B cell (primary cell): ENCODE measurements at regions not wholly inside any gene's neighbourhood (a gene's known extent, or its start where the extent isn't known, plus 50 kb on each side); places are given as distances from the start of the nearest gene placed in this dataset.
"Not testable (repeated sequence)": the region's sequence is repeated elsewhere in the genome, so short reads cannot be mapped to it uniquely, and the experiment has no call there.

Experiments used
- ATAC-seq: fragments of 200-7000 bp; cut with Tn5 transposase; one replicate; pipeline ENCODE4 v1.10.0; 2021; ENCODE audit warnings: low read depth, mild to moderate bottlenecking, moderate number of reproducible peaks, moderate library complexity
- CTCF ChIA-PET: fragments of 350-600 bp; sonication (Branson Sonifier 250); formaldehyde crosslinking; loops from one replicate; lab custom pipeline; 2021; ENCODE audit warnings: antibody characterized with exemption, inconsistent platforms; lab: Charles Lee
- POLR2A ChIA-PET: fragments of 350-600 bp; sonication (Branson Sonifier 250); formaldehyde crosslinking; loops from one replicate; lab custom pipeline; 2021; ENCODE audit warnings: antibody characterized with exemption; lab: Charles Lee
- DNase-seq: peaks from one replicate; pipeline ENCODE4 v3.0.0; 2013
- H2AFZ ChIP-seq: 2 replicates; pipeline ENCODE4 v1.6.1; 2012; ENCODE audit warnings: mild to moderate bottlenecking, low read depth, low read length; ENCODE audit not compliant: insufficient read depth, poor library complexity, severe bottlenecking
- H3K27ac ChIP-seq, 2 donors: 1 replicate in 1 of 2; 2 replicates in 1 of 2; pipeline ENCODE4 v1.5.1; 2012 to 2013; ENCODE audit warnings: low read length in 2 of 2, mild to moderate bottlenecking in 2 of 2, moderate library complexity in 1 of 2
- H3K27me3 ChIP-seq, 4 experiments: fragments of 200-600 bp in 1 of 4; sonication (generic) in 1 of 4; replicated peaks in 1 of 4; 1 replicate in 2 of 4; 2 replicates in 2 of 4; pipeline versions ENCODE4 v1.6.1 to v1.7.0; 2013 to 2016; ENCODE audit warnings: low read length in 3 of 4, mild to moderate bottlenecking in 2 of 4, mixed read lengths in 1 of 4, moderate library complexity in 1 of 4; ENCODE audit not compliant: insufficient read depth in 4 of 4, control insufficient read depth in 3 of 4; ENCODE audit errors: control extremely low read depth in 1 of 4
- H3K36me3 ChIP-seq, 2 experiments: replicated peaks in 1 of 2; 1 replicate in 1 of 2; 2 replicates in 1 of 2; pipeline versions ENCODE4 v1.6.1 to v1.7.1; 2013; ENCODE audit warnings: low read length in 1 of 2; ENCODE audit not compliant: insufficient read depth in 2 of 2, control insufficient read depth in 1 of 2; ENCODE audit errors: control extremely low read depth in 1 of 2, extremely low read depth in 1 of 2
- H3K4me1 ChIP-seq, 2 donors: fragments of 200-600 bp in 1 of 2; sonication (generic) in 1 of 2; 1 replicate in 1 of 2; 2 replicates in 1 of 2; pipeline versions ENCODE4 v1.5.1 to v1.6.1; 2013 to 2017; ENCODE audit warnings: low read length in 2 of 2; ENCODE audit not compliant: control insufficient read depth in 2 of 2, insufficient read depth in 2 of 2
- H3K4me2 ChIP-seq: replicated peaks from 2 replicates; pipeline ENCODE3; 2012; ENCODE audit warnings: mild to moderate bottlenecking, low read depth, low read length; ENCODE audit not compliant: poor library complexity, severe bottlenecking
- H3K4me3 ChIP-seq, 5 experiments: fragments of 200-600 bp in 1 of 5; sonication (generic) in 1 of 5; 1 replicate in 3 of 5; 2 replicates in 2 of 5; pipeline versions ENCODE4 v1.5.1 to v1.7.0; 2011 to 2016; ENCODE audit warnings: low read length in 4 of 5, mild to moderate bottlenecking in 4 of 5, low read depth in 2 of 5, control low read depth in 1 of 5, moderate library complexity in 1 of 5; ENCODE audit not compliant: insufficient read depth in 1 of 5; ENCODE audit errors: control extremely low read depth in 1 of 5, extremely low read depth in 1 of 5
- H3K79me2 ChIP-seq: fragments of 200-600 bp; sonication (generic); one replicate; pipeline ENCODE4 v1.6.0; 2016; ENCODE audit warnings: low read length; ENCODE audit not compliant: control insufficient read depth, insufficient read depth
- H3K9ac ChIP-seq: fragments of 200-600 bp; sonication (generic); 2 replicates; pipeline ENCODE4 v1.6.1; 2017; ENCODE audit warnings: mild to moderate bottlenecking, low read length, moderate library complexity
- H3K9me3 ChIP-seq, 3 donors: one replicate each; pipeline versions ENCODE4 v1.6.1 to v1.7.1; 2013; ENCODE audit warnings: low read length in 2 of 3; ENCODE audit not compliant: control insufficient read depth in 2 of 3, insufficient read depth in 1 of 3; ENCODE audit errors: control extremely low read depth in 1 of 3
- H4K20me1 ChIP-seq: 2 replicates; pipeline ENCODE4 v1.6.0; 2012; ENCODE audit warnings: mild to moderate bottlenecking, low read length; ENCODE audit not compliant: insufficient read depth, control insufficient read depth, poor library complexity, severe bottlenecking
- H3K27ac Mint-ChIP-seq: one replicate; pipeline ENCODE4 v1.8.0; 2021; ENCODE audit warnings: mixed read lengths
- H3K27me3 Mint-ChIP-seq: one replicate; pipeline ENCODE4 v1.8.0; 2021; ENCODE audit warnings: mixed read lengths
- H3K4me1 Mint-ChIP-seq: one replicate; pipeline ENCODE4 v1.8.0; 2021; ENCODE audit warnings: mixed read lengths
- H3K4me3 Mint-ChIP-seq: one replicate; pipeline ENCODE4 v1.8.0; 2021; ENCODE audit warnings: mixed read lengths
- H3K9me3 Mint-ChIP-seq: one replicate; pipeline ENCODE4 v1.8.0; 2022; ENCODE audit warnings: mixed read lengths; ENCODE audit not compliant: insufficient read depth
- EZH2 ChIP-seq: IDR thresholded peaks from 2 replicates; pipeline ENCODE4 v1.6.1; 2012; ENCODE audit warnings: borderline replicate concordance, low read depth, mild to moderate bottlenecking, moderate library complexity, low read length; ENCODE audit not compliant: insufficient read depth, poor library complexity, severe bottlenecking
- WGBS: methylation state at CpG from one replicate; pipeline ENCODE4 v1.1.5; 2013; ENCODE audit warnings: missing lambda C conversion rate; ENCODE audit not compliant: insufficient coverage; 5-methylcytosine and 5-hydroxymethylcytosine counted together
- intact Hi-C: fragments of 100-400 bp; cut with micrococcal nuclease; formaldehyde crosslinking; loops from one replicate; pipeline ENCODE4 v1.10.0; 2022

DNA sequence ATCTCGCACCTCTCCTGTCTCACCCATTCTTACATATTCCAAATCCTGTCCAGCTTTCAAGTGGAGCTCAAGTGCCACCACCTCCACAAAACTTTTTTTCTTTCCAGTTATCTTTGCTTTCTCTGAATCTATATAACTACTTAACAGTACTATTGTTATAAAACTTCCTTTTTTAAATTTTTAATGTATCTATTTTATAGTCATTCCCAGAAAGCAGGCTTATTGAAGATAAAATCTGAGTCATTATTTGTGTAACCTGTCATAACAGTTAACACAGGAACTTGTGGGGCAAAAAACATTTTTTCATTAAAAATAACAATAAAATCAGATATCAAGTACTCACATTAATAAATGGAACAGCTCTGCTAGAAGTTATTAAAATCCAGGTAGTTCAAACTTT is 73.3 kb upstream of the ALCAM start:
- no peak overlapping the region for H3K4me2 ChIP-seq
- no peaks in the 10 kb centered on the region for H3K27me3 ChIP-seq
- H3K9ac ChIP-seq = no peak overlapping the region
- peaks cover 6% of the 10 kb centered on the region for H3K9me3 Mint-ChIP-seq
- no peaks in the 10 kb centered on the region for H3K79me2 ChIP-seq
- peaks cover 0 to 4% (median 3%) of the 10 kb centered on the region in 3 donors for H3K9me3 ChIP-seq
- no peaks in the 10 kb centered on the region for H4K20me1 ChIP-seq
- no CpG with 5 or more reads among the region's 1 CpG for WGBS
- POLR2A ChIA-PET = no interaction called here
- no peak overlapping the region for H3K4me3 Mint-ChIP-seq
- no peaks in the 10 kb centered on the region for H3K27me3 Mint-ChIP-seq
- DNase-seq = no peak
- CTCF ChIA-PET = no interaction called here
- no peak for TF ChIP-seq EZH2
- no peaks in the 10 kb centered on the region for H3K36me3 ChIP-seq
- no peaks in the 10 kb centered on the region for H3K4me1 Mint-ChIP-seq
- H3K27ac ChIP-seq = no peak overlapping the region
- no peak overlapping the region for H2AFZ ChIP-seq
- intact Hi-C loops = no loop called here
- no peak overlapping the region for H3K27ac Mint-ChIP-seq
- ATAC-seq = no peak
- no peak overlapping the region for H3K4me3 ChIP-seq
- H3K4me1 ChIP-seq = no peaks in the 10 kb centered on the region

- H3K4me3 Mint-ChIP-seq, H3K4me3 ChIP-seq, H3K27me3 Mint-ChIP-seq, ATAC-seq, H3K4me1 Mint-ChIP-seq, CTCF ChIA-PET, H2AFZ ChIP-seq, H3K27ac ChIP-seq, H3K9me3 Mint-ChIP-seq, H3K36me3 ChIP-seq, POLR2A ChIA-PET, H3K27me3 ChIP-seq, H4K20me1 ChIP-seq, intact Hi-C loops, H3K9me3 ChIP-seq, H3K4me1 ChIP-seq, DNase-seq, H3K27ac Mint-ChIP-seq, H3K9ac ChIP-seq, H3K4me2 ChIP-seq, H3K79me2 ChIP-seq: not testable (repeated sequence)
- WGBS = 90% methylated on average over 12 of the region's 28 CpGs
These were observed 70.4 kb upstream of the ALCAM start for GRCh38 chr3:105296182-105296822.
